ENCODE measurements at regions not wholly inside any gene's neighbourhood (a gene's known extent, or its start where the extent isn't known, plus 50 kb on each side); places are given as distances from the start of the nearest gene placed in this dataset.
"Not testable (repeated sequence)": the region's sequence is repeated elsewhere in the genome, so short reads cannot be mapped to it uniquely, and the experiment has no call there.

GRCh38 chr3:11739706-11740105 lies 96.0 kb upstream of the VGLL4 start:
- DNase-seq (ENCODE audit: low read depth in 2 of 2): no peak

GRCh38 chr3:11739123-11739522 lies 95.4 kb upstream of the VGLL4 start:
- no peak for DNase-seq (ENCODE audit: low read depth in 2 of 2)

GRCh38 chr3:11737742-11738141 lies 94.0 kb upstream of the VGLL4 start:
- DNase-seq (ENCODE audit: low read depth in 2 of 2): no peak

GRCh38 chr3:11736136-11736833 lies 92.6 kb upstream of the VGLL4 start:
- DNase-seq (ENCODE audit: low read depth in 2 of 2): no peak

GRCh38 chr3:11735638-11736037 lies 91.9 kb upstream of the VGLL4 start:
- no peak for DNase-seq (ENCODE audit: low read depth in 2 of 2)

- DNase-seq (ENCODE audit: low read depth in 2 of 2): not testable (repeated sequence)
These were observed 91.4 kb upstream of the VGLL4 start for GRCh38 chr3:11735111-11735510.

- DNase-seq (ENCODE audit: low read depth in 2 of 2): no peak
These were observed 90.2 kb upstream of the VGLL4 start for GRCh38 chr3:11733914-11734313.

GRCh38 chr3:11727207-11727606 lies 83.5 kb upstream of the VGLL4 start:
- no peak for DNase-seq (ENCODE audit: low read depth in 2 of 2)

- no peak for DNase-seq (ENCODE audit: low read depth in 2 of 2)
These were observed 82.4 kb upstream of the VGLL4 start for GRCh38 chr3:11726146-11726545.

- DNase-seq (ENCODE audit: low read depth in 2 of 2): not testable (repeated sequence)
These were observed 81.6 kb upstream of the VGLL4 start for GRCh38 chr3:11725340-11725641.

- no peak for DNase-seq (ENCODE audit: low read depth in 2 of 2)
These were observed 81.1 kb upstream of the VGLL4 start for GRCh38 chr3:11724615-11725339.

- DNase-seq (ENCODE audit: low read depth in 2 of 2): no peak
These were observed 77.8 kb upstream of the VGLL4 start for GRCh38 chr3:11721479-11721878.

GRCh38 chr3:11720917-11721411 lies 77.2 kb upstream of the VGLL4 start:
- DNase-seq (ENCODE audit: low read depth in 2 of 2): no peak

GRCh38 chr3:11720304-11720898 lies 76.7 kb upstream of the VGLL4 start:
- peak; percentile 49 to 56 for DNase-seq (ENCODE audit: low read depth in 2 of 2)

- DNase-seq (ENCODE audit: low read depth in 2 of 2): peak in 1 of 2 experiments; percentile 32
These were observed 75.9 kb upstream of the VGLL4 start for GRCh38 chr3:11719406-11720303.

- peak in 1 of 2 experiments; percentile 22 for DNase-seq (ENCODE audit: low read depth in 2 of 2)
These were observed 75.1 kb upstream of the VGLL4 start for GRCh38 chr3:11718637-11719405.

GRCh38 chr3:11717768-11718636 lies 74.3 kb upstream of the VGLL4 start:
- no peak for DNase-seq (ENCODE audit: low read depth in 2 of 2)

- no peak for DNase-seq (ENCODE audit: low read depth in 2 of 2)
These were observed 73.6 kb upstream of the VGLL4 start for GRCh38 chr3:11717301-11717700.

GRCh38 chr3:11716573-11717290 lies 73.0 kb upstream of the VGLL4 start:
- DNase-seq (ENCODE audit: low read depth in 2 of 2): no peak

GRCh38 chr3:11713171-11713570 lies 69.5 kb upstream of the VGLL4 start:
- DNase-seq (ENCODE audit: low read depth in 2 of 2): no peak
